AG10803 (cell line): ENCODE measurements at regions not wholly inside any gene's neighbourhood (a gene's known extent, or its start where the extent isn't known, plus 50 kb on each side); places are given as distances from the start of the nearest gene placed in this dataset.

Source experiments
- DNase-seq: peaks from one replicate; pipeline ENCODE4 v3.0.0; 2010; ENCODE audit warnings: low read depth
- H3K4me3 ChIP-seq: 2 replicates; pipeline ENCODE4 v1.5.1; 2011; ENCODE audit warnings: mild to moderate bottlenecking, low read length, control low read depth
- TF ChIP-seq, protein P1 (sequence below): conservative IDR thresholded peaks from 2 replicates; pipeline ENCODE4 v1.5.1; 2011; ENCODE audit warnings: mild to moderate bottlenecking, low read length, control low read depth, inconsistent platforms

DNA sequence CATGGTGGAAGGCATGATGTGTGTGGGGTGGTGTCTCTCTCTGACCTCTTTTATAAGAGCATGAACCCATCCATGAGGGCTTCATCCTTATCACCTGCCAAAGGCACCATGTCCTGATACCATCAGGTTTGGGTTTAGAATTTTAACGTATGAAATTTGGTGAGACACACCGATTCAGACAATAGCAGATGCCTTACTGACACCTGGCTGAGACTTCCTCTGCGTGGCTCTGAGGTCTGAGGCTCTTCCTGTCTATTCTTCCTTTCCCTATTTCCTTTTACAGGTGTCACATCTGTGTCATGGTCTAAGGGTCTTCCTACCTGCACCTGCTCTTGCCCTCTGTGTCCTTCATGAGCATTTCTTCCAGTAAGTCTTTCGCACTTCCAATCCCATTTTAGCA, 320.7 kb upstream of the CLNK start:
- no peak overlapping the region for H3K4me3 ChIP-seq
- no peak for DNase-seq
- TF ChIP-seq, protein P1, sequence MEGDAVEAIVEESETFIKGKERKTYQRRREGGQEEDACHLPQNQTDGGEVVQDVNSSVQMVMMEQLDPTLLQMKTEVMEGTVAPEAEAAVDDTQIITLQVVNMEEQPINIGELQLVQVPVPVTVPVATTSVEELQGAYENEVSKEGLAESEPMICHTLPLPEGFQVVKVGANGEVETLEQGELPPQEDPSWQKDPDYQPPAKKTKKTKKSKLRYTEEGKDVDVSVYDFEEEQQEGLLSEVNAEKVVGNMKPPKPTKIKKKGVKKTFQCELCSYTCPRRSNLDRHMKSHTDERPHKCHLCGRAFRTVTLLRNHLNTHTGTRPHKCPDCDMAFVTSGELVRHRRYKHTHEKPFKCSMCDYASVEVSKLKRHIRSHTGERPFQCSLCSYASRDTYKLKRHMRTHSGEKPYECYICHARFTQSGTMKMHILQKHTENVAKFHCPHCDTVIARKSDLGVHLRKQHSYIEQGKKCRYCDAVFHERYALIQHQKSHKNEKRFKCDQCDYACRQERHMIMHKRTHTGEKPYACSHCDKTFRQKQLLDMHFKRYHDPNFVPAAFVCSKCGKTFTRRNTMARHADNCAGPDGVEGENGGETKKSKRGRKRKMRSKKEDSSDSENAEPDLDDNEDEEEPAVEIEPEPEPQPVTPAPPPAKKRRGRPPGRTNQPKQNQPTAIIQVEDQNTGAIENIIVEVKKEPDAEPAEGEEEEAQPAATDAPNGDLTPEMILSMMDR, result no peak

DNA sequence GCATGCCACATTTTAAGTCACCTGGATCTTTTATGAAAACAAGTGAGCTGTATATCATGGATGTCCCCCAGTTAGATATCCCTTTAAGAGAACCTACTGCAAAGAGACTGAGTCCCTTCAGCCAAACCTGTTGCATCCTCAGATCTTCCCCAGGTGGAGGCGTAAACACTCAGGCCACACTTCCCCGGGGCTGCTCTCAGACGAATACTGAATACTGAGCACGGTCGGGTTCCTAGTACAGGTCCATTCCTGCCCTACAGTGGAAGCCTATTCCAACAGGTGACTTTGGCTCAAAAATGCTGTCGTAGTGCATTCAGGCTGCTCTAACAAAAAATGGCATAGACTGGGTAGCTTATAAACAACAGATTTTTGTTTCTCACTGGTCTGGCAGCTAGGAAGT, 320.2 kb upstream of the CLNK start:
- H3K4me3 ChIP-seq, result no peak overlapping the region
- no peak for DNase-seq
- TF ChIP-seq, protein P1, result no peak

DNA sequence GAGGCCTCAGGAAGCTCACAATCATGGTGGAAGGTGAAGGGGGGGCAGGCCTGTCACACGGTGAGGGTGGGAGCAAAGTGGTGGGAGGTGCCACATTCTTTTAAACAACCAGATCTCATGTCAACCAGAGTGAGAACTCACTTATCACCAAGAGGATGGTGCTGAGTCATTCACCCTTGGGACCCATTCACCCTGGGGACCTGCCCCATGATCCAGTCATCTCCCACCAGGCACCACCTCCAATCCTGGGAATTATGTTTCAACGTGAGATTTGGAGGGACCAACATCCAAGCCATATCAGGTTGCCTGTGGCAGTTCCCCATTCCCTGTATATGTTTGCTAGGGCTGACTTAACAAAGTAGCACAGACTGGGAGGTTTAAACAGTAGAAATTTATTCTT, 318.4 kb upstream of the CLNK start:
- no peak for DNase-seq
- TF ChIP-seq, protein P1, result no peak
- H3K4me3 ChIP-seq, result no peak overlapping the region

DNA sequence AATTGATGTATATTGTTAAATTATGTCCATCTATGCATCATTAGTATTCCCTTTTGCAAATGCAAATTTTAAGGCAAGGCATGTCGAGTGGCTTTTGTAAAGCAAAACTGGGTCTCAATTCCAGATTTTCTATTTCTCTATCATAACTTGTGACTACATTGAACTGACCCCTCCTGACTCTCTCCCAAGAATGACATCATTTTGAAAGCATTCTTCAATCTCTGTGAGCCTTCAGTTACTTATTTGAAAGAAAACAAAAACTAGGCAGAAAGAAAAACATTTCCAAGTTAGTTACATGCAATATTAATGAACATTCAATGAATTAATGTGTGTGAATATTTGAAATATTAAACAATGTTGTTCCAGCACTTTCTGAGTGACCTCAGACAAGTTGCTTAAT, 314.3 kb upstream of the CLNK start:
- no peak for DNase-seq
- no peak overlapping the region for H3K4me3 ChIP-seq
- TF ChIP-seq, protein P1, result no peak

- no peak overlapping the region for H3K4me3 ChIP-seq
- DNase-seq, result no peak
- TF ChIP-seq, protein P1, result no peak
Measured at GRCh38 chr4:10984815-10985214, 300.2 kb upstream of the CLNK start.

GRCh38 chr4:10983885-10984640, 299.5 kb upstream of the CLNK start:
- H3K4me3 ChIP-seq, result no peak overlapping the region
- TF ChIP-seq, protein P1, result no peak
- no peak for DNase-seq

DNA sequence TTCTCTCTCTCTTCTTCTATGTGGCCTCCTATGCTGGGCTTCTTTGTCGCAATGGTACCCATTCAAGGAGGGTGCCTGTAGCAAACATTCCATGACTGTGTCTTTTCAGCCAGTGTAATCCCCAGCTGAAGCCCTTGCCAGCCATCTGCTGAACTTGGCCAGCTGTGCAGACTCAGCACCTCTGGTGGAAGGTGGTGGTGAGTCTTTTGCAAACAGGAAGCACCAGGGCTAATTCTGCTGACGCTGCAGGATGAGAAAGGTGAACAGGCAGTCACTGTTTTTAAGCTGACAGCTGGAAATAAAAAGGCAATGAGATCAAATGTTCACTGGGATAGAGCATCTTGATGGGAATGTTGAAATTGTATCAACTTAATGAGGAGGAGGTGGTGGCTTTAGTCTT, 298.7 kb upstream of the CLNK start:
- no peak overlapping the region for H3K4me3 ChIP-seq
- no peak for DNase-seq
- TF ChIP-seq, protein P1, result no peak
